ENCODE measurements at regions not wholly inside any gene's neighbourhood (a gene's known extent, or its start where the extent isn't known, plus 50 kb on each side); places are given as distances from the start of the nearest gene placed in this dataset.

GRCh38 chr18:64566456-64566855 is 417.6 kb upstream of the LINC00305 start:
- Histone ChIP-seq H3K27me3 (ENCODE audit: control insufficient read depth, extremely low read depth, insufficient read depth, low read length) (no peaks in the 10 kb centered on the region), H3K36me3 (ENCODE audit: control insufficient read depth in 2 of 2, extremely low read depth in 1 of 2, insufficient read depth in 2 of 2, low read length in 2 of 2) (no peaks in the 10 kb centered on the region), H2AFZ (ENCODE audit: control insufficient read depth, low read length) (no peak overlapping the region), H3K4me3 (ENCODE audit: control insufficient read depth in 2 of 3, extremely low read depth in 1 of 3, insufficient read depth in 2 of 3, low read depth in 1 of 3, low read length in 3 of 3) (no peak overlapping the region), H3K4me1 (ENCODE audit: control insufficient read depth, extremely low read depth, insufficient read depth, low read length) (no peaks in the 10 kb centered on the region), H3K4me2 (ENCODE audit: control insufficient read depth, extremely low read depth, insufficient read depth, low read depth, low read length) (no peak overlapping the region), H3K9ac (ENCODE audit: control insufficient read depth, extremely low read depth, insufficient read depth, low read length) (no peak overlapping the region), H3K79me2 (ENCODE audit: control insufficient read depth, insufficient read depth, low read length) (no peaks in the 10 kb centered on the region), H3K9me1 (ENCODE audit: control insufficient read depth, extremely low read depth, insufficient read depth, low read length) (no peaks in the 10 kb centered on the region), H3K27ac (ENCODE audit: control insufficient read depth, insufficient read depth, low read length) (no peak overlapping the region), H4K20me1 (ENCODE audit: control insufficient read depth, extremely low read depth, insufficient read depth, low read length) (no peaks in the 10 kb centered on the region), H3K9me3 (ENCODE audit: control insufficient read depth, low read depth, low read length) (peaks cover 2% of the 10 kb centered on the region)
- dilution Hi-C loops (cut with MboI; ENCODE audit: extremely low pct_ligation_motif_present, low sequenced_read_pairs): no loop called here
- TF ChIP-seq EZH2 (IDR thresholded peaks at IDR 0.05; ENCODE audit: low read length): no peak
- TF ChIP-seq, protein P1, sequence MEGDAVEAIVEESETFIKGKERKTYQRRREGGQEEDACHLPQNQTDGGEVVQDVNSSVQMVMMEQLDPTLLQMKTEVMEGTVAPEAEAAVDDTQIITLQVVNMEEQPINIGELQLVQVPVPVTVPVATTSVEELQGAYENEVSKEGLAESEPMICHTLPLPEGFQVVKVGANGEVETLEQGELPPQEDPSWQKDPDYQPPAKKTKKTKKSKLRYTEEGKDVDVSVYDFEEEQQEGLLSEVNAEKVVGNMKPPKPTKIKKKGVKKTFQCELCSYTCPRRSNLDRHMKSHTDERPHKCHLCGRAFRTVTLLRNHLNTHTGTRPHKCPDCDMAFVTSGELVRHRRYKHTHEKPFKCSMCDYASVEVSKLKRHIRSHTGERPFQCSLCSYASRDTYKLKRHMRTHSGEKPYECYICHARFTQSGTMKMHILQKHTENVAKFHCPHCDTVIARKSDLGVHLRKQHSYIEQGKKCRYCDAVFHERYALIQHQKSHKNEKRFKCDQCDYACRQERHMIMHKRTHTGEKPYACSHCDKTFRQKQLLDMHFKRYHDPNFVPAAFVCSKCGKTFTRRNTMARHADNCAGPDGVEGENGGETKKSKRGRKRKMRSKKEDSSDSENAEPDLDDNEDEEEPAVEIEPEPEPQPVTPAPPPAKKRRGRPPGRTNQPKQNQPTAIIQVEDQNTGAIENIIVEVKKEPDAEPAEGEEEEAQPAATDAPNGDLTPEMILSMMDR (optimal IDR thresholded peaks at IDR 0.05 in 1 of 3, IDR thresholded peaks at IDR 0.05 in 1 of 3, conservative IDR thresholded peaks at IDR 0.05 in 1 of 3; ENCODE audit: extremely low read depth in 1 of 3, insufficient read depth in 2 of 3, low read length in 3 of 3): no peak
- no peak for DNase-seq (ENCODE audit: low read depth, low spot score)
- FAIRE-seq: no peak

GRCh38 chr18:64562651-64563050 is 413.8 kb upstream of the LINC00305 start:
- TF ChIP-seq, protein P1 (optimal IDR thresholded peaks at IDR 0.05 in 1 of 3, IDR thresholded peaks at IDR 0.05 in 1 of 3, conservative IDR thresholded peaks at IDR 0.05 in 1 of 3; ENCODE audit: extremely low read depth in 1 of 3, insufficient read depth in 2 of 3, low read length in 3 of 3): no peak
- TF ChIP-seq EZH2 (IDR thresholded peaks at IDR 0.05; ENCODE audit: low read length): no peak

More at GRCh38 chr18:64562651-64563050, 413.8 kb upstream of the LINC00305 start:
- Histone ChIP-seq H3K9me3 (ENCODE audit: control insufficient read depth, low read depth, low read length) (no peaks in the 10 kb centered on the region), H3K4me1 (ENCODE audit: control insufficient read depth, extremely low read depth, insufficient read depth, low read length) (no peaks in the 10 kb centered on the region), H3K27ac (ENCODE audit: control insufficient read depth, insufficient read depth, low read length) (no peak overlapping the region), H3K36me3 (ENCODE audit: control insufficient read depth in 2 of 2, extremely low read depth in 1 of 2, insufficient read depth in 2 of 2, low read length in 2 of 2) (no peaks in the 10 kb centered on the region), H3K79me2 (ENCODE audit: control insufficient read depth, insufficient read depth, low read length) (no peaks in the 10 kb centered on the region), H3K4me3 (ENCODE audit: control insufficient read depth in 2 of 3, extremely low read depth in 1 of 3, insufficient read depth in 2 of 3, low read depth in 1 of 3, low read length in 3 of 3) (no peak overlapping the region), H3K27me3 (ENCODE audit: control insufficient read depth, extremely low read depth, insufficient read depth, low read length) (no peaks in the 10 kb centered on the region), H3K4me2 (ENCODE audit: control insufficient read depth, extremely low read depth, insufficient read depth, low read depth, low read length) (no peak overlapping the region), H4K20me1 (ENCODE audit: control insufficient read depth, extremely low read depth, insufficient read depth, low read length) (no peaks in the 10 kb centered on the region), H2AFZ (ENCODE audit: control insufficient read depth, low read length) (no peak overlapping the region), H3K9ac (ENCODE audit: control insufficient read depth, extremely low read depth, insufficient read depth, low read length) (no peak overlapping the region), H3K9me1 (ENCODE audit: control insufficient read depth, extremely low read depth, insufficient read depth, low read length) (no peaks in the 10 kb centered on the region)
- DNase-seq (ENCODE audit: low read depth, low spot score): no peak
- dilution Hi-C loops (cut with MboI; ENCODE audit: extremely low pct_ligation_motif_present, low sequenced_read_pairs): no loop called here
- no peak for FAIRE-seq

Data from keratinocyte (primary cell).